Neural cell (in vitro differentiated cells): ENCODE measurements at regions not wholly inside any gene's neighbourhood (a gene's known extent, or its start where the extent isn't known, plus 50 kb on each side); places are given as distances from the start of the nearest gene placed in this dataset.

Experiments used
- H2AFZ ChIP-seq: fragments of 200-600, 300-800 bp; sonication (generic), shearing (Covaris generic); 2 replicates; pipeline ENCODE4 v1.6.0; 2014; ENCODE audit warnings: low read depth, mild to moderate bottlenecking, antibody characterized with exemption, low read length, moderate library complexity
- H3F3A ChIP-seq: fragments of 200-600 bp; shearing (Covaris generic); 2 replicates; pipeline ENCODE4 v1.6.1; 2016; ENCODE audit warnings: mild to moderate bottlenecking, moderate library complexity, mixed read lengths, antibody characterized with exemption, low read length; ENCODE audit not compliant: insufficient read depth, poor library complexity, severe bottlenecking
- H3K27ac ChIP-seq: fragments of 200-600, 300-800 bp; sonication (generic), shearing (Covaris generic); 2 replicates; pipeline ENCODE4 v1.5.1; 2014; ENCODE audit warnings: mild to moderate bottlenecking, low read length, moderate library complexity
- H3K27me3 ChIP-seq: fragments of 300-800, 200-600 bp; sonication (generic), shearing (Covaris generic); 2 replicates; pipeline ENCODE4 v1.6.0; 2014; ENCODE audit warnings: mild to moderate bottlenecking, low read depth, low read length, moderate library complexity; ENCODE audit not compliant: insufficient read depth
- H3K36me3 ChIP-seq: fragments of 300-800, 200-600 bp; sonication (generic), shearing (Covaris generic); 2 replicates; pipeline ENCODE4 v1.5.1; 2014; ENCODE audit warnings: mild to moderate bottlenecking, antibody characterized with exemption, low read length, moderate library complexity; ENCODE audit not compliant: insufficient read depth
- H3K4me2 ChIP-seq: fragments of 300-800, 200-600 bp; sonication (generic), shearing (Covaris generic); 2 replicates; pipeline ENCODE4 v1.6.0; 2014; ENCODE audit warnings: mild to moderate bottlenecking, low read length
- H3K4me3 ChIP-seq: fragments of 300-800, 200-600 bp; sonication (generic), shearing (Covaris generic); 2 replicates; pipeline ENCODE4 v1.5.1; 2014; ENCODE audit warnings: mild to moderate bottlenecking, low read length, moderate library complexity
- H3K79me2 ChIP-seq: fragments of 200-600 bp; shearing (Covaris generic); replicated peaks from 2 replicates; pipeline ENCODE4 v1.6.0; 2014; ENCODE audit warnings: mild to moderate bottlenecking, low read length, moderate library complexity; ENCODE audit not compliant: insufficient read depth
- H3K9ac ChIP-seq: fragments of 300-800, 200-600 bp; sonication (generic), shearing (Covaris generic); 2 replicates; pipeline ENCODE4 v1.6.1; 2016; ENCODE audit warnings: mild to moderate bottlenecking, low read length, mixed read lengths
- H3K9me2 ChIP-seq: fragments of 200-600 bp; shearing (Covaris generic); 2 replicates; pipeline ENCODE4 v1.6.1; 2016; ENCODE audit warnings: mild to moderate bottlenecking, low read length, mixed read lengths; ENCODE audit not compliant: insufficient read depth
- H3K9me3 ChIP-seq: fragments of 200-600, 300-800 bp; sonication (generic), shearing (Covaris generic); 2 replicates; pipeline ENCODE4 v1.6.1; 2016; ENCODE audit warnings: mild to moderate bottlenecking, mixed run types, low read length, moderate library complexity, mixed read lengths
- H4K20me1 ChIP-seq: fragments of 200-600 bp; shearing (Covaris generic); 2 replicates; pipeline ENCODE4 v1.6.1; 2016; ENCODE audit warnings: mild to moderate bottlenecking, mixed run types; ENCODE audit not compliant: insufficient read depth
- EP300 ChIP-seq: fragments of 450-650 bp; conservative IDR thresholded peaks from 2 replicates; pipeline ENCODE4 v1.6.1; 2014; ENCODE audit warnings: antibody characterized with exemption, mild to moderate bottlenecking, moderate library complexity; ENCODE audit not compliant: poor library complexity, severe bottlenecking
- EZH2 ChIP-seq: fragments of 200-600, 300-800 bp; shearing (Covaris generic), sonication (generic); IDR thresholded peaks from 2 replicates; pipeline ENCODE4 v1.6.1; 2014; ENCODE audit warnings: antibody characterized with exemption, low read length, borderline replicate concordance, mild to moderate bottlenecking; ENCODE audit not compliant: insufficient read depth, poor library complexity, severe bottlenecking
- MXI1 ChIP-seq: fragments of 450-650 bp; conservative IDR thresholded peaks from 2 replicates; pipeline ENCODE4 v1.6.1; 2014; ENCODE audit warnings: antibody characterized with exemption, mild to moderate bottlenecking; ENCODE audit not compliant: poor library complexity, severe bottlenecking
- POLR2AphosphoS5 ChIP-seq: IDR thresholded peaks from 2 replicates; pipeline ENCODE4 v1.6.1; 2012
- RAD21 ChIP-seq: fragments of 450-650 bp; conservative IDR thresholded peaks from 2 replicates; pipeline ENCODE4 v1.6.1; 2014; ENCODE audit warnings: antibody characterized with exemption, mild to moderate bottlenecking, moderate library complexity
- SMC3 ChIP-seq: fragments of 450-650 bp; conservative IDR thresholded peaks from 2 replicates; pipeline ENCODE4 v1.6.1; 2014; ENCODE audit warnings: antibody characterized with exemption, mild to moderate bottlenecking, moderate library complexity; ENCODE audit not compliant: poor library complexity
- TAF1 ChIP-seq: IDR thresholded peaks from 2 replicates; pipeline ENCODE4 v1.6.1; 2012; ENCODE audit warnings: low read depth
- TF ChIP-seq, protein P1 (sequence below): fragments of 450-650 bp; IDR thresholded peaks from 2 replicates; pipeline ENCODE4 v1.5.1; 2014; ENCODE audit warnings: antibody characterized with exemption, mild to moderate bottlenecking, moderate library complexity; ENCODE audit not compliant: poor library complexity, severe bottlenecking
- TF ChIP-seq, protein P2 (sequence below): IDR thresholded peaks from 2 replicates; pipeline ENCODE4 v1.6.1; 2012; ENCODE audit warnings: borderline replicate concordance

DNA sequence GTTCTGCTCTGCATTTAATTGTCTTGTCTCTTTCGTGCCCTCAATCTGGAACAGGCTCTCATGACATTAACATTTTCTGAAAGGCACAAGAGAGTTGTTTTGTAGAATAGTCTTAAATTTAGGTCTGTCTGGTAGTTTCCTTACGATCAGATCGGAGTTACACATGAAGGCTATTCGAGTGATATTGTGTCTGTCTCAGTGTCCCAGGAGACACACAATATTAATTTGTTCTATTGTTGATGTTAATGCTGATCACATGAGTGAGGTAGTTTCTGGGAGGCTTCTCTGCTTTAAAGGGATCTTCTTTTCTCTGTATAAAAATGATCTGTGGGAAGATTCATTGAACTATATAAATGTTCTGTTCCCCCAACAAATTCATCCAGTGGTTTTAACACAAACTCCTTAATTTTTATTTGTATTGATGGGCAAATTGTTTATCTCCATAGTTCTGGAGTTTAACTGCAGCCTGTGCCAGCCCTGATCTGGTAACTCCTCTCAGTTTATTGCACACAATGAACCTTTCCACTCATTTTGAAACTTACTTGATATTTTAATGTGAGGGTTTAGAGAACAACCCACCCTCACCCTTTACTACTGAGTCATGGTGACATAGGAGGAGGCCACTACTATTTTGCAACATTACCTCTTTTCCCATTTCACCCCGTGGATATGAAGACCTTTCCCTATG is 223.0 kb downstream of the CBLN4 start:
- no peak overlapping the region for H3K4me2 ChIP-seq
- no peaks in the 10 kb centered on the region for H3K9me2 ChIP-seq
- peak overlapping the region; percentile 3 for H3K9ac ChIP-seq
- no peaks in the 10 kb centered on the region for H3K9me3 ChIP-seq
- H4K20me1 ChIP-seq, result no peaks in the 10 kb centered on the region
- H3K27ac ChIP-seq, result no peak overlapping the region
- H3F3A ChIP-seq, result no peaks in the 10 kb centered on the region
- H3K27me3 ChIP-seq, result no peaks in the 10 kb centered on the region
- no peaks in the 10 kb centered on the region for H3K79me2 ChIP-seq
- H3K36me3 ChIP-seq, result no peaks in the 10 kb centered on the region
- H2AFZ ChIP-seq, result no peak overlapping the region
- TF ChIP-seq RAD21 (no peak), MXI1 (no peak), EZH2 (no peak), POLR2AphosphoS5 (no peak), EP300 (no peak), SMC3 (no peak), TAF1 (no peak)
- TF ChIP-seq, protein P1, sequence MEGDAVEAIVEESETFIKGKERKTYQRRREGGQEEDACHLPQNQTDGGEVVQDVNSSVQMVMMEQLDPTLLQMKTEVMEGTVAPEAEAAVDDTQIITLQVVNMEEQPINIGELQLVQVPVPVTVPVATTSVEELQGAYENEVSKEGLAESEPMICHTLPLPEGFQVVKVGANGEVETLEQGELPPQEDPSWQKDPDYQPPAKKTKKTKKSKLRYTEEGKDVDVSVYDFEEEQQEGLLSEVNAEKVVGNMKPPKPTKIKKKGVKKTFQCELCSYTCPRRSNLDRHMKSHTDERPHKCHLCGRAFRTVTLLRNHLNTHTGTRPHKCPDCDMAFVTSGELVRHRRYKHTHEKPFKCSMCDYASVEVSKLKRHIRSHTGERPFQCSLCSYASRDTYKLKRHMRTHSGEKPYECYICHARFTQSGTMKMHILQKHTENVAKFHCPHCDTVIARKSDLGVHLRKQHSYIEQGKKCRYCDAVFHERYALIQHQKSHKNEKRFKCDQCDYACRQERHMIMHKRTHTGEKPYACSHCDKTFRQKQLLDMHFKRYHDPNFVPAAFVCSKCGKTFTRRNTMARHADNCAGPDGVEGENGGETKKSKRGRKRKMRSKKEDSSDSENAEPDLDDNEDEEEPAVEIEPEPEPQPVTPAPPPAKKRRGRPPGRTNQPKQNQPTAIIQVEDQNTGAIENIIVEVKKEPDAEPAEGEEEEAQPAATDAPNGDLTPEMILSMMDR, result no peak
- TF ChIP-seq, protein P2, sequence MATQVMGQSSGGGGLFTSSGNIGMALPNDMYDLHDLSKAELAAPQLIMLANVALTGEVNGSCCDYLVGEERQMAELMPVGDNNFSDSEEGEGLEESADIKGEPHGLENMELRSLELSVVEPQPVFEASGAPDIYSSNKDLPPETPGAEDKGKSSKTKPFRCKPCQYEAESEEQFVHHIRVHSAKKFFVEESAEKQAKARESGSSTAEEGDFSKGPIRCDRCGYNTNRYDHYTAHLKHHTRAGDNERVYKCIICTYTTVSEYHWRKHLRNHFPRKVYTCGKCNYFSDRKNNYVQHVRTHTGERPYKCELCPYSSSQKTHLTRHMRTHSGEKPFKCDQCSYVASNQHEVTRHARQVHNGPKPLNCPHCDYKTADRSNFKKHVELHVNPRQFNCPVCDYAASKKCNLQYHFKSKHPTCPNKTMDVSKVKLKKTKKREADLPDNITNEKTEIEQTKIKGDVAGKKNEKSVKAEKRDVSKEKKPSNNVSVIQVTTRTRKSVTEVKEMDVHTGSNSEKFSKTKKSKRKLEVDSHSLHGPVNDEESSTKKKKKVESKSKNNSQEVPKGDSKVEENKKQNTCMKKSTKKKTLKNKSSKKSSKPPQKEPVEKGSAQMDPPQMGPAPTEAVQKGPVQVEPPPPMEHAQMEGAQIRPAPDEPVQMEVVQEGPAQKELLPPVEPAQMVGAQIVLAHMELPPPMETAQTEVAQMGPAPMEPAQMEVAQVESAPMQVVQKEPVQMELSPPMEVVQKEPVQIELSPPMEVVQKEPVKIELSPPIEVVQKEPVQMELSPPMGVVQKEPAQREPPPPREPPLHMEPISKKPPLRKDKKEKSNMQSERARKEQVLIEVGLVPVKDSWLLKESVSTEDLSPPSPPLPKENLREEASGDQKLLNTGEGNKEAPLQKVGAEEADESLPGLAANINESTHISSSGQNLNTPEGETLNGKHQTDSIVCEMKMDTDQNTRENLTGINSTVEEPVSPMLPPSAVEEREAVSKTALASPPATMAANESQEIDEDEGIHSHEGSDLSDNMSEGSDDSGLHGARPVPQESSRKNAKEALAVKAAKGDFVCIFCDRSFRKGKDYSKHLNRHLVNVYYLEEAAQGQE, result no peak
- H3K4me3 ChIP-seq, result peak overlapping the region; percentile 41

DNA sequence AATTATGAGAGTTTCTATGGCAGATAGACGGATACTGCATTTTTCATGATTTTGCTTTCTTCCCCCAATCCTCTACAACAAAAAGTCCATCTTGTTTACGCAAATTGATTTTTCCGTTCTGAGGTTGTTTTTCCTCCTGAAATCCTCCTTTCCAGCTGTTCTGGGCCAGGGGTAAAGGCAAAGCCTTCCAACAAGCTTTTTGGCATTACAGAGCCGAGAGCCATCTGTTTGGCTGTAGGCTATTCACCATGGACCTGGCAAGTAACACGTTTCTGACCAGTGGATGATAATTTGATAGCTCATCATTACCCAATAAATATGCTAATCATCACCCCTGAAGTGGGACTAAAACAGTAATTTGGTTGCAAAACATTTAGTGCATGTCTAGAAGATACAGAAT is 226.5 kb downstream of the CBLN4 start:
- Histone ChIP-seq H3K4me2 (no peak overlapping the region), H3F3A (no peaks in the 10 kb centered on the region), H3K4me3 (no peak overlapping the region), H2AFZ (no peak overlapping the region), H3K27ac (no peak overlapping the region), H3K9me2 (no peaks in the 10 kb centered on the region), H3K27me3 (no peaks in the 10 kb centered on the region), H3K36me3 (no peaks in the 10 kb centered on the region), H4K20me1 (no peaks in the 10 kb centered on the region), H3K79me2 (no peaks in the 10 kb centered on the region), H3K9ac (no peak overlapping the region), H3K9me3 (no peaks in the 10 kb centered on the region)
- TF ChIP-seq TAF1, result no peak
- TF ChIP-seq, protein P1, result no peak
- TF ChIP-seq SMC3, result no peak
- TF ChIP-seq RAD21, result no peak
- TF ChIP-seq MXI1, result no peak
- no peak for TF ChIP-seq EZH2
- no peak for TF ChIP-seq POLR2AphosphoS5
- TF ChIP-seq, protein P2, result no peak
- no peak for TF ChIP-seq EP300
